ENCODE measurements at regions not wholly inside any gene's neighbourhood (a gene's known extent, or its start where the extent isn't known, plus 50 kb on each side); places are given as distances from the start of the nearest gene placed in this dataset.

DNA sequence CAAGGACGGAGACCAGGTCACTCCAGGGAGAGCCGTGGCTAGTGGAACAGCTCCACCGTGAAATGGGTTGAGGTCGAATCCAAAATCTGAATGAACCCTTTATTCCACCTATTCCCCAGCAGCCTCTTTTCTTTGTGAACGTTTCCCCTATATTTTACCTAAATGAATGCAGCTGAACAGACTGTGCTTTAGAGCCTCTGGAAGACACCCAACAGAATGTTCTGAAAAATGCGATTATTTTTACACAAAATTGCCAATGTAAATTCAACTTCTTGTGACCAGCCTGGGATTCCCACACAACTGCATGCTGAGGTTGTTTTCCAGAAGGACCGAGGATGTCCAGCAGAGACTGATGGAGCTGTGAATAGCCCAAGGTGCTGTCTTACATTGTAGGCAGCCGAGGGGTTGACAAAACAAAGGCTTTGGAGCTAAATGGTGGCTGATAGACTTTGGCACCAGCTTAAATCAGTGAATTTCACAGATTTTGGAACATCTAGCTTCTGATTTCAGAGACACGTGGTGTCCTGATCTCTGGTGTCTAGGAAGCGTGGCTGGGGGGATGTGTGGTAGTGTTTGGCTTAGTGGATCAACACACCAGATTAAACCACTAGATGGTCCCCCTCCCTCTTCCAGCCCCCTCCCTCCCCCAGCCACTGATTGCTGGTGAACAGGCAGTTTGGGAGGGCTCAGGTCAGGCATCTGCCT, 150.4 kb downstream of the ZNF664 start:
- peak overlapping the region; percentile 78 for H2BK20ac ChIP-seq (ENCODE audit: low read depth, low read length, poor library complexity, severe bottlenecking)
- peaks cover 10 to 33% of the 10 kb centered on the region in 2 experiments for H3K4me1 Mint-ChIP-seq
- H2BK120ac ChIP-seq (ENCODE audit: low read depth, low read length, poor library complexity, severe bottlenecking) = no peak overlapping the region
- H4K5ac ChIP-seq (ENCODE audit: insufficient read length, low read depth, low read length) = no peak overlapping the region
- no peak overlapping the region for H3K4ac ChIP-seq (ENCODE audit: low read depth, low read length)
- no peak overlapping the region for H3K23ac ChIP-seq (ENCODE audit: insufficient read length, low read depth, low read length)
- H3K36me3 Mint-ChIP-seq (ENCODE audit: insufficient read depth in 1 of 3, low read depth in 3 of 3) = peaks cover 0 to 8% (median 0%) of the 10 kb centered on the region in 3 experiments; a peak in 4 of 7 replicates
- no peak overlapping the region for H2BK15ac ChIP-seq (ENCODE audit: low read depth, low read length)
- no peak overlapping the region for H4K91ac ChIP-seq (ENCODE audit: insufficient read length, low read depth, low read length)
- H3K79me1 ChIP-seq (ENCODE audit: insufficient read depth, low read depth, low read length, poor library complexity, severe bottlenecking) = no peaks in the 10 kb centered on the region
- H4K8ac ChIP-seq (replicated peaks; ENCODE audit: insufficient read length, low read depth, low read length) = no peak overlapping the region
- H3K4me2 ChIP-seq (ENCODE audit: insufficient read depth, insufficient read length, low read length) = no peak overlapping the region
- peaks cover 0 to 4% of the 10 kb centered on the region in 2 experiments; a peak in 2 of 5 replicates for H3K9me3 Mint-ChIP-seq
- no peak overlapping the region for H2BK12ac ChIP-seq (ENCODE audit: insufficient read length, low read depth, low read length)
- H3K27me3 Mint-ChIP-seq (ENCODE audit: low read depth) = peaks cover 4% of the 10 kb centered on the region
- no peak overlapping the region for H3K9ac ChIP-seq (ENCODE audit: extremely low read depth, insufficient read length, low read length)
- DNase-seq = no peak
- no peak overlapping the region for H3T11ph ChIP-seq (ENCODE audit: low read length)
- no CpG with 5 or more reads among the region's 10 CpGs for WGBS (ENCODE audit: extremely low coverage, insufficient read length, low lambda C conversion rate)
- H2AK5ac ChIP-seq (ENCODE audit: insufficient read length, low read length) = no peak overlapping the region
- no peak overlapping the region for H3K56ac ChIP-seq (ENCODE audit: insufficient read length, low read depth, low read length)
- TF ChIP-seq, protein P1, sequence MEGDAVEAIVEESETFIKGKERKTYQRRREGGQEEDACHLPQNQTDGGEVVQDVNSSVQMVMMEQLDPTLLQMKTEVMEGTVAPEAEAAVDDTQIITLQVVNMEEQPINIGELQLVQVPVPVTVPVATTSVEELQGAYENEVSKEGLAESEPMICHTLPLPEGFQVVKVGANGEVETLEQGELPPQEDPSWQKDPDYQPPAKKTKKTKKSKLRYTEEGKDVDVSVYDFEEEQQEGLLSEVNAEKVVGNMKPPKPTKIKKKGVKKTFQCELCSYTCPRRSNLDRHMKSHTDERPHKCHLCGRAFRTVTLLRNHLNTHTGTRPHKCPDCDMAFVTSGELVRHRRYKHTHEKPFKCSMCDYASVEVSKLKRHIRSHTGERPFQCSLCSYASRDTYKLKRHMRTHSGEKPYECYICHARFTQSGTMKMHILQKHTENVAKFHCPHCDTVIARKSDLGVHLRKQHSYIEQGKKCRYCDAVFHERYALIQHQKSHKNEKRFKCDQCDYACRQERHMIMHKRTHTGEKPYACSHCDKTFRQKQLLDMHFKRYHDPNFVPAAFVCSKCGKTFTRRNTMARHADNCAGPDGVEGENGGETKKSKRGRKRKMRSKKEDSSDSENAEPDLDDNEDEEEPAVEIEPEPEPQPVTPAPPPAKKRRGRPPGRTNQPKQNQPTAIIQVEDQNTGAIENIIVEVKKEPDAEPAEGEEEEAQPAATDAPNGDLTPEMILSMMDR (conservative IDR thresholded peaks at IDR 0.05) = no peak
- H3K23me2 ChIP-seq (ENCODE audit: insufficient read length, low read depth, low read length, poor library complexity, severe bottlenecking) = no peaks in the 10 kb centered on the region
- H2BK5ac ChIP-seq (ENCODE audit: insufficient read length, low read length) = no peak overlapping the region
- no peak overlapping the region for H2AFZ ChIP-seq (ENCODE audit: low read length)
- H3K18ac ChIP-seq (ENCODE audit: insufficient read length, low read depth, low read length) = peak overlapping the region; percentile 1
- H3K4me1 ChIP-seq (ENCODE audit: insufficient read depth, low read length) = no peaks in the 10 kb centered on the region
- no peaks in the 10 kb centered on the region for H3K27me3 ChIP-seq (ENCODE audit: insufficient read depth, low read length)
- no peak overlapping the region; a peak in 1 of 7 replicates for H3K27ac Mint-ChIP-seq
- H4K20me1 ChIP-seq (ENCODE audit: control insufficient read depth, insufficient read depth, insufficient read length) = no peaks in the 10 kb centered on the region
- no peaks in the 10 kb centered on the region for H3K9me3 ChIP-seq (ENCODE audit: control insufficient read depth, low read depth, low read length)
- H3K4me3 Mint-ChIP-seq = no peak overlapping the region
- no peak overlapping the region for H3K14ac ChIP-seq (ENCODE audit: insufficient read depth, low read length)
- H3K27ac ChIP-seq (ENCODE audit: insufficient read length, low read depth, low read length) = no peak overlapping the region
- H3K79me2 ChIP-seq (ENCODE audit: insufficient read depth, low read length) = no peaks in the 10 kb centered on the region

All from H9 (cell line).